ENCODE measurements at regions not wholly inside any gene's neighbourhood (a gene's known extent, or its start where the extent isn't known, plus 50 kb on each side); places are given as distances from the start of the nearest gene placed in this dataset.

- TF ChIP-seq CTCF (IDR thresholded peaks at IDR 0.05) (no peak), POLR2A (IDR thresholded peaks at IDR 0.05) (no peak), EP300 (IDR thresholded peaks at IDR 0.05) (no peak), POLR2AphosphoS5 (IDR thresholded peaks at IDR 0.05) (no peak)
Measured at GRCh38 chr4:173747537-173748257, 217.7 kb upstream of the HAND2 start.
